HCT116 (cell line): ENCODE measurements at regions not wholly inside any gene's neighbourhood (a gene's known extent, or its start where the extent isn't known, plus 50 kb on each side); places are given as distances from the start of the nearest gene placed in this dataset.

Experiments used
- CEBPB ChIP-seq: IDR thresholded peaks from 2 replicates; pipeline ENCODE4 v1.6.1; 2012; ENCODE audit warnings: low read depth
- POLR2A ChIP-seq: IDR thresholded peaks from 2 replicates; pipeline ENCODE4 v1.7.0; 2011; ENCODE audit warnings: borderline replicate concordance; ENCODE audit not compliant: insufficient read depth, insufficient read length; ENCODE audit errors: extremely low read depth
- POLR2AphosphoS5 ChIP-seq: IDR thresholded peaks from 2 replicates; pipeline ENCODE4 v1.6.1; 2011; ENCODE audit warnings: mild to moderate bottlenecking, low read depth, low read length, moderate library complexity
- TF ChIP-seq, protein P1 (sequence below), 3 experiments: fragments of 200-600 bp in 1 of 3; sonication (generic) in 1 of 3; IDR thresholded peaks in 2 of 3; conservative IDR thresholded peaks in 1 of 3; 2 replicates each; pipeline ENCODE4 v1.5.1; 2012 to 2017; ENCODE audit warnings: low read depth in 2 of 3, low read length in 2 of 3, antibody characterized with exemption in 1 of 3, borderline replicate concordance in 1 of 3, control low read depth in 1 of 3, mild to moderate bottlenecking in 1 of 3, mixed read lengths in 1 of 3, mixed run types in 1 of 3, moderate library complexity in 1 of 3; ENCODE audit not compliant: insufficient read depth in 1 of 3
- TF ChIP-seq, protein P2 (sequence below): IDR thresholded peaks from 2 replicates; pipeline ENCODE4 v1.6.1; 2011; ENCODE audit warnings: mild to moderate bottlenecking, low read length, moderate library complexity; ENCODE audit not compliant: insufficient replicate concordance; ENCODE audit errors: extremely low read depth
- TF ChIP-seq, protein P3 (sequence below): IDR thresholded peaks from 2 replicates; pipeline ENCODE4 v1.6.1; 2012

DNA sequence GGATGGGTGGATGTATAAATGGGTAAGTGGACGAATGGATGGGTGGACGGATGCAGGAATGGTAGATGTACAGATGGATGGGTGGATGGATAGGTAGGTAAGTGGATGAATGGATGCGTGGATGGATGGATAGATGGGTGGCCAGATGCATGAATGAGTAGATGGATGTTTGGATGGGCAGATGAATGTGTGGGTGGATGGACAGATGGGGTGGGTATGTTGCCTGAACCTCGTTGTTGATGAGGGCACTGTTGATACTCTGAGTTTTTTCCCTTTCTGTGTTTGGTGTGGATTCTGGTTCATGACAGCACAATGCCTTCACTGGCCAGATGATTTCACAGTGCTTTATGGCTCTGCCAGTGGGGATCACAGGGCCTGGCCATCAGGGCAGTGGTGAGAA is 208.3 kb downstream of the NPIPB11 start:
- TF ChIP-seq, protein P1, sequence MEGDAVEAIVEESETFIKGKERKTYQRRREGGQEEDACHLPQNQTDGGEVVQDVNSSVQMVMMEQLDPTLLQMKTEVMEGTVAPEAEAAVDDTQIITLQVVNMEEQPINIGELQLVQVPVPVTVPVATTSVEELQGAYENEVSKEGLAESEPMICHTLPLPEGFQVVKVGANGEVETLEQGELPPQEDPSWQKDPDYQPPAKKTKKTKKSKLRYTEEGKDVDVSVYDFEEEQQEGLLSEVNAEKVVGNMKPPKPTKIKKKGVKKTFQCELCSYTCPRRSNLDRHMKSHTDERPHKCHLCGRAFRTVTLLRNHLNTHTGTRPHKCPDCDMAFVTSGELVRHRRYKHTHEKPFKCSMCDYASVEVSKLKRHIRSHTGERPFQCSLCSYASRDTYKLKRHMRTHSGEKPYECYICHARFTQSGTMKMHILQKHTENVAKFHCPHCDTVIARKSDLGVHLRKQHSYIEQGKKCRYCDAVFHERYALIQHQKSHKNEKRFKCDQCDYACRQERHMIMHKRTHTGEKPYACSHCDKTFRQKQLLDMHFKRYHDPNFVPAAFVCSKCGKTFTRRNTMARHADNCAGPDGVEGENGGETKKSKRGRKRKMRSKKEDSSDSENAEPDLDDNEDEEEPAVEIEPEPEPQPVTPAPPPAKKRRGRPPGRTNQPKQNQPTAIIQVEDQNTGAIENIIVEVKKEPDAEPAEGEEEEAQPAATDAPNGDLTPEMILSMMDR (IDR thresholded peaks at IDR 0.05 in 2 of 3, conservative IDR thresholded peaks at IDR 0.05 in 1 of 3; ENCODE audit: borderline replicate concordance in 1 of 3, insufficient read depth in 1 of 3, low read depth in 2 of 3, low read length in 2 of 3) = no peak
- TF ChIP-seq POLR2AphosphoS5 (no peak), POLR2A (no peak), CEBPB (no peak)
- TF ChIP-seq, protein P2, sequence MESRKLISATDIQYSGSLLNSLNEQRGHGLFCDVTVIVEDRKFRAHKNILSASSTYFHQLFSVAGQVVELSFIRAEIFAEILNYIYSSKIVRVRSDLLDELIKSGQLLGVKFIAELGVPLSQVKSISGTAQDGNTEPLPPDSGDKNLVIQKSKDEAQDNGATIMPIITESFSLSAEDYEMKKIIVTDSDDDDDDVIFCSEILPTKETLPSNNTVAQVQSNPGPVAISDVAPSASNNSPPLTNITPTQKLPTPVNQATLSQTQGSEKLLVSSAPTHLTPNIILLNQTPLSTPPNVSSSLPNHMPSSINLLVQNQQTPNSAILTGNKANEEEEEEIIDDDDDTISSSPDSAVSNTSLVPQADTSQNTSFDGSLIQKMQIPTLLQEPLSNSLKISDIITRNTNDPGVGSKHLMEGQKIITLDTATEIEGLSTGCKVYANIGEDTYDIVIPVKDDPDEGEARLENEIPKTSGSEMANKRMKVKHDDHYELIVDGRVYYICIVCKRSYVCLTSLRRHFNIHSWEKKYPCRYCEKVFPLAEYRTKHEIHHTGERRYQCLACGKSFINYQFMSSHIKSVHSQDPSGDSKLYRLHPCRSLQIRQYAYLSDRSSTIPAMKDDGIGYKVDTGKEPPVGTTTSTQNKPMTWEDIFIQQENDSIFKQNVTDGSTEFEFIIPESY = no peak
- TF ChIP-seq, protein P3, sequence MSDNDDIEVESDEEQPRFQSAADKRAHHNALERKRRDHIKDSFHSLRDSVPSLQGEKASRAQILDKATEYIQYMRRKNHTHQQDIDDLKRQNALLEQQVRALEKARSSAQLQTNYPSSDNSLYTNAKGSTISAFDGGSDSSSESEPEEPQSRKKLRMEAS = no peak
